NCI-H345 (cell line): ENCODE measurements at regions not wholly inside any gene's neighbourhood (a gene's known extent, or its start where the extent isn't known, plus 50 kb on each side); places are given as distances from the start of the nearest gene placed in this dataset.

Experiments
- DNase-seq: peaks from one replicate; lab custom pipeline; 2025; lab: John Stamatoyannopoulos, UW

DNA sequence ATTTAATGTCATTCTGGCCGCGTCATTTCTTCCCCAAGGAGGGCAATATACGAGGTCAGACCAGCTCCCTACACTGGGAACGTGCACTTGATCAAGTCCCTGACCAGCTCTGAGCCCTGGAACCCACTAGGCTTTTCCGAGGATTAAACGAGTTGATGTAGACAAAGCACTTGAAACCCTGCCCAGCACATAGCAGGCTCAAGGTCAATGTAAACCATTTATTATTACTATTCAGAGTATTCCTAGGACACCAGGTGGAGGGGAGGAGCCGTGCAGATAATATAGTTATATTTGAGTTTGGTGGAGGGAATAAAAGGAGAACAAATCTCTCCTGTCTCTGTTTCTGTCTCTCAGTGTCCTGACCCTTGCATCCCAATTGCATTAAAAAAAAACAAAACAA is 174.1 kb upstream of the IGSF21 start:
- DNase-seq, result no peak

DNA sequence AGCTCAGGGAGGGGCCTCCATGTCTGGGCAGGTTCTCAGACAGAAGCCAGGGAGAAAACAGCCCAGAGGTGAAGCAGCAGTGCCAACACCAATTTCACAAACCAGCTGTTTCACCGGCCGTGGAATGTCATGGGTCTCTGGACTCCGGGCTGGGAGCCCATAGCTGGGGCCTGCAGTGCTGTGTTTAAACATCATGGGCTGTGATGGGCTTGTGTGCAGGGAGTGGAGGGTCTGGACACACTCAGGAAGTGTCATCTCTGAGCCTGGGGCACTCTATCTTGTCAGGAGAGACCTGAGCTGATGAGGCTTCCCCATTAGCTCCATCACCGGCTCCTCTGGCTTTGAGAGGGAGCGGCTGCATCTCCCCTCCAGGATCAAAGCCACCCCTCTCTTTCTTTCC is 173.6 kb upstream of the IGSF21 start:
- no peak for DNase-seq

DNA sequence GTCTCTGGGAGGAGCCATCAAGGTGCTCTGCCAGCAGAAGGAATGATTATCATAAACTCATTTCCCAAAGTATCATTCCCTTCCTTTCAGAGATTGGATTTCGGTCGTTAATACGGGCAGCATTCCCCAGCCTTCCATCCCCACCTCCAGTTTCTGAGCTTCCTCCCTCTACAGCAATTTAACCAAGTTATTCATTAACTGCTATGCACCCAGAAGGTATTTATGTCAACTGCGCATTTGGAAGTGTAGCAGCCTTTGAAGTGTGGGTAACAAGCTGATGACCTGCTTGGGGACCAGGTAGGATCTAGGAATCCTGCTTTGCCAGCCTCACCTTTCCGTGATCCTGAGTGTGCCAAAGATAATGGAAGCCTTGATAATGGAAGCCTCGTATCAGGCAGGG is 172.4 kb upstream of the IGSF21 start:
- DNase-seq, result no peak

DNA sequence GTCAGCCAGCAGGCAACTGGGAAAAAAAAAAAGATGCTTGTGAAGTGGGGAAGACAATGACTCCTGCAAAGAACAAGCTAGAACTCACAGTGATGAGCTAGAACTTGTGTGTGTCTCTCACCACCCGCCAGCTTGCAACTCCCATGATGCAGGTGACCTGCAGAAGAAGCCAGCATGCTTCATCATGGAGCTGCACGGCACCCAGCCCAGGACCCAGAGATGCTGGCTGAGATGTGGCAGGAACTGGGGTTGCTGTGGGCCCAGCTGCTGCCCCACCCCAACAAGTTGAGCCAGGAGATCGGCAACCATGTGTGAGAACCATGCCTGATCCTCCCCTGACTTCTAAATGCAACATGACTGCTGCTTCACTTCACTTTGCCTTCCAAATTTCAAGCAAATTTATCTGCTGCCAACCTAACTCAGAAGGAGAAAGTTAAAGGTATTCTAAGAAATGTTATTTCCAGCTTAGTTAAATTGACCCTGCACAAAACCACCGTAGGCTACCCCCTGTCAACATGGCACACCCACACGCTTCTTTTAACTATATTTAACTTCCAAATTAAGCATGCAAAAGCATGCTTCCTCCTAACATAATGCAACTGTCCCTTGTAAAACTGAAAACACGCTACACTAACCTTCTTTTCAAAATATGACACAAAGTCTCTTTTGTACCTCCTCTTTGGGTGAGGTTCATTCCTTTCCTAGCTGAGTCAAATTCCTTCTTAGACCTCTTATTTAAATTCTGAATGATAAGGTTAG is 166.0 kb upstream of the IGSF21 start:
- no peak for DNase-seq

DNA sequence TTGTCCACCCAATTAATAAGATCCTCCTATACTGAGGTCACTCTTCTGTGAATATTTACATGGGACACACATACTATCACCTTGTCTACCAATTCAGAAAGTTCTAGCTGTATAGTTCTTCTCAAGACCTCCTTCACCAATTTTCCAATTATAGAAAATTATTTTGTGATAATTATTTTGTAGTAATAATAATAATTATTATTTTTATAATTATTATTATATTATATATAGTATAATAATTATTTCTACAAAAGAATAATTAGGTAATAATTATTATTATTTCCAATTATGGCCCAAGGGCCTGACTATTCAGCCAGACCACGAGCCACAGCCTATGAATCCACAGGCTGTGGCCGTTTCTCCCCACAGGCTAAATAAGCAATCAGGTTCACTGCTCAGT is 164.1 kb upstream of the IGSF21 start:
- DNase-seq, result no peak

DNA sequence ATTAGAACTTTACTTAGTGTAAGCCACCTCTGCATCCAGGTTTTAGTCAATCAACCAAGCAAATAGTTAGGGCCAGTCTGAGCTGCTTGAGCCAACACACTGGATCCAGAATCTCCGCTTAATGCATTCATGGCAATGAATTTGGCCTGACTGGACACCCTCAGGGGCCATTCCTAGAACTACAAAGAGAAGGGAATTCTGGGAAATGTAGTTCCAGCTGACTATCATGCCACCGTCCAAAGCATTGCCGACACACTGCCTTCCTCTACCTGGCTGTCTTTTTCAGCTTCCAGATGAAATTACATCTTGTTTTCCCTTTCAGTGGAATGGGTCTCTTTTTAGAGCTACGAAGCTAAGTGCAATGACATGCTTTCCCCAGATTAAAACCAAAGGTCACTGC is 163.0 kb upstream of the IGSF21 start:
- no peak for DNase-seq

DNA sequence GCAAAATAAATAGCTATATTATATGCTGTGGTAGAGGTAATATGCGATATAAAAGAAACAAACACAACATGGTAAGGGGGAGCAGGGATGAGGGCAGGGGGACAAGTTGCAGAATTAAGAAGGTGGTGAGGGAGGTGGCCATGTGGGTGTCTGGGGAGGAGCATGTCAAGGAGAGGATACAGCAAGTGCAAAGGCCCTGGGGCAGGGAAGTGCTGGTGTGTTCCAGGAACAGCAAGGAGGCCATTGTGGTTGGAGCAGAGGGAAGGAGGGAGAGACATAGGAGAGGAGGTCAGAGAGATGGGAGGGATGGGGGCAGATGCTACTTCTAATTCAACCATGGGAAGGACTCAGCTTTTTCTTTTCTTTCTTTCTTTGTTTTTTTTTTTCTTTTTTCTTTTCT is 161.2 kb upstream of the IGSF21 start:
- no peak for DNase-seq

DNA sequence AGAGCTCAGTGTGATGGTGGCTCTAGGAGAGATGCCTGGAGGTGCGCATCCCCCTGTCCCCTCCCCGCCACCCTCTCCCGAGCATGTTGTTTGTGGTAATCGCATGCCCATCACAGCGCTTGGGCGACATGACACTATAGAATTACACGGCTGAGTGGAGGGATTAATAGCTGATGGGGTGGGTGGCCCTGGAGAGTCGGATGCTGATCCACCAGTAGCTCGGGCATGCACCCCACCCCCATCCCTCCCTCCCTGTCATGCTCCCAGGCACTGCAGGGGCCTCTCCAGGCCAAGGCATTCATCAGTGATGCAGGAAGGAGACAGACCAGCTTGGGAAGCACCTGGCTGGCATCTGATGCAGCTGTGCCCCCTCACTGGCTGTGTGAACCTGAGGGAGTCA is 159.0 kb upstream of the IGSF21 start:
- DNase-seq, result peak; percentile 61

DNA sequence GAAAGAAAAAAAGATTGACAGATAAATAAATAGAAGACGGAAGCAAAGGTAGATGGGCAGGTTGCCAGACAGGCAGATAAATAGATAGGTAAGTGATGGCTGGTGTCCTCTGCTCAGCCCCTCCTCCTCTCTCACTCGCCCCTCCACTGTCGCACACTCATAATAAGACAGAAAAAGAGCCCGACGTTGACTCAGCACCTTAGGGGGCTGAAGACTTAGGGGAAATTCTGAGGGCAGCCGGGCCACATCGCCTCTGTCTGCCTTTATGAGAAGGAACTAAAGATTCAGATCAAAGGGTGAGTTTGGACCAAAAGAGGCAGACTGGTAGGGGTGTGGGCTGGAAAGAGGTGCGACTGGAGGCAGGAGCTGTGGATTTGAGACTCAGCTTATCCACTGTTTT is 158.1 kb upstream of the IGSF21 start:
- DNase-seq, result peak; percentile 36

DNA sequence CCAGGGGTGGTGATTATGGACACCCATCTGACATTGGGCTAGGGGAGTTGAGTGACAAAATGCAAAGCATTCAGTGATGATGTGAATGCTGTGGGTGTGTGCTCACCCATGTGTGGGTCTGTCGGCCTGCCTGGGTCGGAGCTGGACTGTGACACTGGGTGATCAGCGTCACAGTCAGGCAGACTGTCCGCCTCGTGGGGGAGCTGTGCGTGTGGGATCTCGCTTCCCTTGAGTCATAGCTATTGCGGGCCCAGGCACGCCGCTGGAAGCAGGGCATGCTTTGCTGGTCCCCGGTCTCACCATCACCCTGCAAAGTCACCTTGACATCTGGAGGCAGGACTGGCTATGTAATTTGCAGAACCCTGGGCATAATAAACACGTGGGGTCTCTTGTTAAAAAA is 156.9 kb upstream of the IGSF21 start:
- DNase-seq, result no peak

DNA sequence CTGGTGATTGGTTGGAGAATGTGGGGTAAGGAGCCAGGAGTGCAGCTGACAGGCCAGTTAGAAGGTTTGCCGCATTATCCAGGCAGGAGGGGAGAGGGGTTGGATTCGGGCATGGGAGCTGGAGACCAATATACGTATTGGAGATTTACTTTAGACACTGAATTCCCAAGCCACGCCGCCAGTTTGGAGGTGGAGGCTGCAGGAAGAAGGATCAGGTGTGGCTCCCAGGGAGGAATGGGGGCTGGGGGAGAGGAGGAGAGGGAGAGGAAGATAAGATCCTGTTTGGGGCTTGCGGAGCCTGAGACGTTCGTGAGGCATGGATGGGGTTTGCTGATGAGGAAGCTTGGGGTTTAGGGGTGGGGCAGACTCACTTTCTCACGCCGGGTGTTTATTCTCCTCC is 155.1 kb upstream of the IGSF21 start:
- no peak for DNase-seq

DNA sequence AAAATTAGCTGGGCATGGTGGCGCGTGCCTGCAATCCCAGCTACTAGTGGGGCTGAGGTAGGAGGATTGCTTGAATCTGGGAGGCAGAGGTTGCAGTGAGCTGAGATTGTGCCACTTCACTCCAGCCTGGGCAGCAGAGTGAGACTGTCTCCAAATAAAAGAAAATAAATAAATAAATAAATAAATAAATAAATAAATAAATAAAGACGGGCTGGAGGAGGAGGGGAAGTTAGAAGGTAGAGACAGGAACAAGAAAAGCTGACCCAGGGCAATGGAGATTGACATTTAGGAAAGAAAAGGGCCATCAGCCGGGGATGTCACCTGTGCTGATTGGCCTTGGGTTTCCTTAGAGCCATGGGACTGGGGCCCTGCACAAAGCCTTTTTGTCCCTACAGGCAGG is 153.7 kb upstream of the IGSF21 start:
- DNase-seq, result no peak

DNA sequence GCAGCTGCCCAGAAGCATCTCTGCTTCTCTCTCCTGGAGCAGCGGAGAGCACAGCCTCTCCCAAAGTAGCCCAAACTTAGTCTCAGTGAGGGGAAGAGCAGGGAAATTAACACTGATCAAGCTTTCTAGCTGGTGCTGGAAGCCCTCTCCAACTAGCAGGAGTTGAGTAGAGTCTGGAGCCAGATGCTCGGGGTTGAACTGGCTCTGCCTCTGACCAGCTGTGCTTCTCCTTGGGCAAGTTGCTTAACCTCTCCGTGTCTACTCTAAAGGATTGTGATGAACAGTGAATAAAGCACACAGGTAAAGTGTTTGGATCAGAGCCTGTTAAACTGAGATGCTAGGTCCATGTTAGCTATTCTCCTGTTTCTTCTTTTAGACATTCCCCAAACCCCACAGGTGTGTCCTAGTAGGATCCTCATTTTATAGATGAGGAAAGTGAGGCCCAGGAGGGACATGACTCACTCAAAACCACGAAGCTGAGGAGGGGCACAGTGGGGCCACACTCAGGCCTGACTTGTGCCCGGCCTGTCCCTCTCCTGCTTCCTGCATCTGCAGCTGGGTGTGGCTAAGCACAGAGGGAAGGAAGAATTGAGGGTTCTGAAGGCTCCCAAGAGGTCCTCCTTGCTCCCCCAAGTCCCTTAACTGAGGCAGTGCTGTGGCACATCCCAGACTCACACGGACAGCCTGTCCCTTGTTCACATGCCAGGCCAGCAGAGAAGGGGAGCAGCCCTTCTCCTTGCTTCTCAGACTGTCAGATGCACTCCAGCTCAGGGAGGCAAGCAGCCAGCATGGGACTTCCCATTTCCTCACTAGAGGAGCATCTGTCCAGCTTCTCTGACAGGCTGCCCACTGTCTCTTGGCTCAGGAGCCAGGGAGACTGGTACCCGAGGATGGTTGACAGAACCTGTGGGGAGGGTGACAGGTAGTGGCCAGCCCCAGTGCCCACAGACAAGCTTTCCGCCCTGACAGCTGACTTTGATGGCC is 152.0 kb upstream of the IGSF21 start:
- no peak for DNase-seq

DNA sequence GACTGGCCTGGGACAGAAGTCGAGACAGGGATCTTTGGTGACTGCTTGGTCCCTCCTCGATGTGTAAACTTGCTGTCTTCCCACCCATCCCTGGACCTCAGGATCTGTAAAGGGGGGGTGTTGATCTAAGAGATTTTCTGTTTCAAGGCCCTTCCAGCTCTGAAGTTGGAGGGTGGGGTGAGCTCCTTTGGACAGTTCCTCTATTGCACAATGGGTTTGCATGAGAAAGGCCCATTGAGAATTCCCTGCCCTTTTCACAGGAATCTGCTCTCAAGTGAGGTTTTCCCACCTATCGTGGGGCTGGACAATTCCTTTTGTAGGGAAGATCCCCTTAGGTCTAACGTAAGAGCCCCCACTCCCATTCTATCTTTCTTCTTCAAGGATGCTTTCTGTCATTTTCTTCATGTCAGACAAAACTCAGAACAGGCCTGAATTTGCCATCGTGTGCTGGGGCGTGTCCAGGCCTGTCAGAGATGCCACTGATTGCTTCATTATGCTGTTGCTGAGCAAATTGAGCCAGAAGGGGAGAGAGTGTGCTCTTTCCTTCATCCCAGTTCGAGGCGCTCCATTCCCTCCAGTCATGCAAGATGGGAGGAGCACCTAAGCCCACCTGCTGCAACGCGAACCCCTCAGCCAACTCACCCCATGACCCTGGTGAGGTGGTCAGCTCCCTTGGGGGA is 149.9 kb upstream of the IGSF21 start:
- peak; percentile 24 for DNase-seq

DNA sequence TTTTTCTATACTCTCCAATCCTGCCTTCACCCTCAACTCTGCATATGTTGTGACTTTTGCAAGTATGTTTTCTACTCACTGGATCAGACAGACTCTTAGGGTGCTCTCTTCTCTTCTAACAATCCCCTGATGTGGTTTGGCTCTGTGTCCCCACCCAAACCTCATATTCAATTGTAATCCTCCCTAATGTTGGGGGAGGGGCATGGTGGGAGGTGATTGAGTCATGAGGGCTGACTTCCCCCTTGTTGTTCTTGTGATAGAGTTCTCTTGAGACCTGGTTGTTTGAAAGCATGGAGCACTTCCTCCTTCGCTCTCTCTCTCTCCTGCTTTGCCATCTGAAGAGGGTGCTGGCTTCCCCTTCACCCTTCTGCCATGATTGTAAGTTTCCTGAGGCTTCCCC is 148.9 kb upstream of the IGSF21 start:
- no peak for DNase-seq

DNA sequence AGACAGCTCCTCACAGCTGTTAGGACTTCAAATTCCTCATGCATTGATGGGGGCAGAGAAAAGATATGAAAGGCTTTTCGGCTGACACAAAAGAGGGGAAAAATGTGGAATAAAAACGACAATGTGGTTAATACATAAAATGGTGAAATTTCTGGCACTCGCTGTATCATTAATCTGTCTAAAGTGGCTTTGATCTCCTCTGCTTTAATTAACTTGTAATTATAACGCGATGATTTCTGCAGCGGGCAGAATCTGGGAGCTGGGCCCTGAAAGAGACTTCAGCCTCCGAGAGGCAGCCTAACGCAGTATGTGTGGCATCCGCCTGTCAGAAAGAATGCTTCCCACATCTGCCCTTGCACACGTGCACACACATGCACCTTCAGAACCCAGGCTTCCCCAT is 144.1 kb upstream of the IGSF21 start:
- DNase-seq, result no peak

DNA sequence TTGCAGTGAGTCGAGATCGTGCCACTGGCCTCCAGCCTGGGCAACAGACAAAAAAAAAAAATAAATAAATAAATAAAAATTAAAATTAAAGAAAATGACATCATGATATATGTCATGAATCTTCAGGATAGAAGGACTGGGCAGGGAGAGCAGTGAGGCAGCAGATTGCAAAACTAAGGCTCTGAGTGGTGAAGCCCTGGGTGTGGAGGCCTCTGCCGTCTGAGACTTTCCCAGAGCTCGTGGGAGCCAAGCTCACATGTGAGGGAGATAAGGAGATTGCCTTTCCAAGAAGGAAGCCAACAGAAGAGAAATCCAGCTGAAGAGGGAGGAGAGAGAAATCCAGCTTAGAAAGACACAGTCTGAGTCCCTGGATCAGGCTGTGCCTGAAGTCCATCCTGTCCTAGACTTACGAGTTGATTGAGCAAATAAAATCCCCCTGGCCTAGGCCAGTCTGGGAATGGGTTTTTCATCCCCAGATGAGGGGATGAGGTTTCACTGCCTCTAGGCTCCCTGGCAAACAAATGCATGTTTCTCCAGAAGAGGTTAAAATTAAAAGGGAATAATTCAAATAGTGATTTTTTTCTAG is 142.0 kb upstream of the IGSF21 start:
- DNase-seq, result no peak

DNA sequence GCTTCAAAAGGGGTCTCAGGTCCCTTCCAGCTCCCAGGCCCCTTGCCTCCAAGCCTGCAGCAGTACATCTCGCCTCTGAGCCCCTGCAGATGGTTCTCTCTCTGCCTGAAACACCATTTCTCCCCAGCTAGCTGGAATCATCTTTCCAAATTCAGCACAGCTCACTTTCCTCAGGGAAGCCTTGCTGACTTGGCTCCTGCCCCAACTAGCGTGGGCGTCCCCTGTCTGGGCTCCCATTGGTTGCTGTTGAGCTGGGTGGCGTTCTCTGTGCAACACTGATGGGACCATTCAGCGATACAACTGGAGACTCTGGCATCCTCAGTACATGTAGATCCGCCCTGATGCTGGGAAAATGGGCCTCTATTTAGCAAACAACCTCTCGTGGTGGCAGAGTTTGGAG is 141.3 kb upstream of the IGSF21 start:
- no peak for DNase-seq

DNA sequence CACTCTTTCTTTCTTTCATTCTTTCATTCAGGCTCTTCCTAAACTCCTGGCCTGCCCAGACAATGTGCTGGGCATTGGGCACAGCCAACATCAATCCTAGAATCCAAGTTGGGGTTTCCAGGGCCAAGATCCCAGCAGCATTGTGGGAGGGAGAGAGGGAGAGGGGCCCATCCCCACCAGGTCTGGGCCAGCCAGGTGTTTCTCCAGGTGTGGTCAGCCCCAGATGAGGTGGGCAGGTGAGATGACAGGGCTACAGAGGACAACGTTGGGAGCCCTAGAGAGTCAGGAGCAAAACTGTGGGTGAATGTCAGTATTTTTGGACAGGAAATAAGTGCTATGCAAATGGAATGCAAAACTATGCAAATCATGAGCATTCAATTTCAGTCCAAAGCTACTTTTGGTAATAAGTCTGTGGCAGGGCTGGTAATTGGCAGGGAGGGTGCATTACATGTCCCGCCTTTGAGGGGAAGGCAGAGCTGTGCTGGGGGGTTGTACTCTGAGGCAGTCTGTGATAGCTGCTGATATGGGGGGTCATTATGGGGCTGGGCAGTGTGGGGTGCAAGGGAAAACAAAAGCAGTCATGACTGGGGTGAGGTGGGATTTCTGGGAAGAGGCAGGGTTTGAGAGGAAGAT is 139.9 kb upstream of the IGSF21 start:
- no peak for DNase-seq

DNA sequence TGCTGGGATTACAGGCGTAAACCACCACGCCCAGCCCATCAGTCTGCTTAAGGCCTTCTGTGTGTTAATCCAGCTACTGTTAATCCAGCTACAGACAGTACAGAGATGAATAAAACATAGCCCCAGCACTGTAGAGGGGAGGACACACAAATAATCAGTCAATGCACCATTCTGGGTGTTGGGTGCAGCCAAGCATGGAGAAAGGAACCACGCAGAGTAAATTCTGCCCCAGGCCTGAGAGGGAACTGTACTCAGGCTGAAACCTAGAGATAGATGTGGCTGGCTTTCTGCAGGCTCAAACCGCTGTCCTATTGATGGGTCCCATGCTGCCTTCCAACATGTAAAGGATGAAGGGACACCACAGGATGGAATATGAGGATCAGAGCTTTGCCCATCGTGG is 136.8 kb upstream of the IGSF21 start:
- DNase-seq, result no peak

DNA sequence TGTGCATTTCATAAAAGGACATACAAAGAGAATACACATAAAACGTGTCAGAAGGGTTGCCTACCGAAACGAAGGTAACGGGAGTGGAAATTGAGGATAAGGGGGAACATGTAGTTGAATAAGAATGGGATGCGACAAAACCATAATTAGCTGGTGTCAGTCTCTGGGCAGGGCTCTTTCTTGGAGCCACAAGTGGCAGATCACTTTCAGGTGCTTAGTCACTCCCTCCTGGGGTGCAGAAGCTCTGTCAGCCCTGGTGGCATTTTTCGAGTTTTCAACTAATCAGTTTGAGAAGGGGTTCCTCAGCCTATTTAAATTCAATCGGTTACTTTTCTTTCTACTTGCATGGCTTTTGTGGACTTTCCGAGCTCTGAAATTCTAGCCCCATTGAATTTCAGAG is 133.9 kb upstream of the IGSF21 start:
- no peak for DNase-seq

DNA sequence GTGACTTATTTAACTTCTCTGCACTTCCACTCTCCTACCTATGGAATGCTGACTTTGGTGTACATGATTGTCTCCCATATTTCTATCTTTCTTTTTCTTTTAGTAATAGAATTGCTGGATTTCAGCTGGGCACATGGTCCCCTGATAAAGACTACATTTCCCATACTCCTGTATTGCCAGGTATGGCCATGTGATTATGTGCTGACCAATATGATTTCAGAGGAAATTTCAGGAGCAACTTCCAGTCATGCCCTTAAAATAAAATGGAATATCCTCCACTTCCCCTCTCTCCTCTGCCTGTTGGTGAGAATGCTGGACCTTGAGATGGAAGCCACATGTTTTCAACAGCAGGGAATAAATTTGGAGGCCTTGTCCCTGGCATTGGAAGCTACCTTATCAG is 130.7 kb upstream of the IGSF21 start:
- no peak for DNase-seq
